Putamen (tissue), 1 donor: ENCODE measurements at regions not wholly inside any gene's neighbourhood (a gene's known extent, or its start where the extent isn't known, plus 50 kb on each side); places are given as distances from the start of the nearest gene placed in this dataset.
"Not testable (repeated sequence)": the region's sequence is repeated elsewhere in the genome, so short reads cannot be mapped to it uniquely, and the experiment has no call there.

ENCODE experiments used
- DNase-seq: peaks from one replicate; pipeline ENCODE4 v3.0.0-alpha.2; 2016; ENCODE audit warnings: low spot score

- DNase-seq, result no peak
These were observed 216.3 kb downstream of the ANAPC1 start for GRCh38 chr2:111667542-111668273.

GRCh38 chr2:111668274-111668616 is 215.7 kb downstream of the ANAPC1 start:
- no peak for DNase-seq

- no peak for DNase-seq
These were observed 215.3 kb downstream of the ANAPC1 start for GRCh38 chr2:111668741-111669140.

GRCh38 chr2:111669928-111670695 is 213.9 kb downstream of the ANAPC1 start:
- no peak for DNase-seq

GRCh38 chr2:111670776-111671175 is 213.2 kb downstream of the ANAPC1 start:
- no peak for DNase-seq

GRCh38 chr2:111671426-111672150 is 212.4 kb downstream of the ANAPC1 start:
- DNase-seq, result no peak

DNA sequence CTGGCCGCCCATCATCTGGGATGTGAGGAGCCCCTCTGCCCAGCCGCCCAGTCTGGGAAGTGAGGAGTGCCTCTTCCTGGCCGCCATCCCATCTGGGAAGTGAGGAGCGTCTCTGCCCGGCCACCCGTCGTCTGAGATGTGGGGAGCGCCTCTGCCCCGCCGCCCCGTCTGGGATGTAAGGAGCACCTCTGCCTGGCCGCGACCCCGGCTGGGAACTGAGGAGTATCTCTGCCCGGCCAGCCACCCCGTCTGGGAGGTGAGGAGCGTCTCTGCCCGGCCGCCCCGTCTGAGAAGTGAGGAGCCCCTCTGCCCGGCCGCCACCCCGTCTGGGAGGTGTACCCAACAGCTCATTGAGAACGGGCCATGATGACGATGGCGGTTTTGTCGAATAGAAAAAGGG is 211.4 kb downstream of the ANAPC1 start:
- not testable (repeated sequence) for DNase-seq

- no peak for DNase-seq
These were observed 210.5 kb downstream of the ANAPC1 start for GRCh38 chr2:111673526-111673925.

DNA sequence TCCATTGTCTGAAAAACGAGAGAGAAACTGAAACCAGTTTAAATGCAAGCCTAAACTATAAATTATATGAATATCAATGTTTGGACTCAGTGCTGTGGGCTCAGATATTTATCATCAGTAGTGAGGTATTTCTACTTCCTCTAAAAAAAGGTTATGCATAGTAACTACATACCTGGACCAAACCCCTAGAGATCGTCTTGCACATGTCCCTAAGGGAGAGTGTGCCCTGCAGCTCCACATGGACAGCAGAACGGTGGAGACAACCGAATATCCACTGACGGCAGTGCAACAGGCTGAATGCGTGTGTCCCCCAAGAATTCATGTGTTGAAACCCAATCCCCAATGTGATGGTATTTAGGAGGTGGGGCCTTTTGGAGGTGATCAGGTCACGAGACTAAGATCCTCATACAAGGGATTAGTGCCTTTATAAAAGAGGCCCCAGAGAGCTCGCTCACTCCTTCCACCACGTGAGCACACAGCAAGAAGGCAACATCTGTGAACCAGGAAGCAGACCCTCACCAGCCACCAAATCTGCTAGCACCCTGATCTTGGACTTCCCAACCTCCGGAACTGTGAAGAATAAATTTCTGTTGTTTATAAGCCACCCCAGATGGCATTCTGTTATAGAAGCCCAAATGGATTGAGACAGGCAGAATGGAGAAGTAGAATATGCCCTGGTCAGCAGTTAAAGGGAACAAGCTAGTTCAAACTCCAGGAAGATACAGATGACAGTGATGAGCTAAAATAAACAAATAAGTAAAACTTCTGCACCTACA is 208.4 kb downstream of the ANAPC1 start:
- DNase-seq, result no peak

- no peak for DNase-seq
These were observed 207.6 kb downstream of the ANAPC1 start for GRCh38 chr2:111676291-111676822.

GRCh38 chr2:111678161-111678560 is 205.8 kb downstream of the ANAPC1 start:
- DNase-seq, result no peak

DNA sequence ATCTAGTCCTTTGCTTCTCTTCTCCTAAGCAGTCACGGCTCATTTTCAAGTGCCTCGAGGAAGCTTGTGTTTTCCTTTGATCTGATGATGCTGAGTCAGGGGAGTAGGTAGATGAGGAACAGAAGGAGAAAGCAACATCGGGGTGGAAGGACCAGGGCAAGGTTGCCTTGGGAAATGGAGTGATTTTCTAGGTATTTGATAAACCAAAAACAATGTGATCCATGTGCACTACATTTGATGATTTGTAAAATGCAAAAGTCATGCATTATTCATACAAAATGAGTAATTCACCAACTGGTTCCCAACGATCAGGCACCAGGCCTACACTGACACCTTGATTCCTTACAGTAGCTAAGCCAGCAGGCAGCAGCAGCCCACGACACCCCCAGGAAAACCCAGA is 205.3 kb downstream of the ANAPC1 start:
- DNase-seq, result no peak

DNA sequence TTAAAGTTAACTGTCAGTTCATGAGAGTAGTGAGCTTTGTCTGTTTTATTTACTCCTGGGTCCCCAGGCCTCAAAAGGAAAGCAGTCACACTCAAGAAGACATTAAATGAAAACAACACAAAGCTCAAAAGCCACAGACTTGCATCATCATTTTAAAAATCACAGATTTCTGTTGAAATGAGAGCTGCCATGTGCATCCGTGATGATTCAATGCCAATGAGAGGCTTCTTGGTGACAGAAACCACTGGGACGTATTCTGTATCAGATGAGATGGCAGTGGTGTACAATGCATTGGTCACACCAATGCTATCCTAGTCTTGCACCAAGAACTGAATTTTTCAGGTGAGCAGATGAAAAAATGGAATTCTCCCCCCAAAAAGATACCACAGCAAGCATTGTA is 204.8 kb downstream of the ANAPC1 start:
- DNase-seq, result no peak

- DNase-seq, result no peak
These were observed 199.4 kb downstream of the ANAPC1 start for GRCh38 chr2:111684611-111685010.

DNA sequence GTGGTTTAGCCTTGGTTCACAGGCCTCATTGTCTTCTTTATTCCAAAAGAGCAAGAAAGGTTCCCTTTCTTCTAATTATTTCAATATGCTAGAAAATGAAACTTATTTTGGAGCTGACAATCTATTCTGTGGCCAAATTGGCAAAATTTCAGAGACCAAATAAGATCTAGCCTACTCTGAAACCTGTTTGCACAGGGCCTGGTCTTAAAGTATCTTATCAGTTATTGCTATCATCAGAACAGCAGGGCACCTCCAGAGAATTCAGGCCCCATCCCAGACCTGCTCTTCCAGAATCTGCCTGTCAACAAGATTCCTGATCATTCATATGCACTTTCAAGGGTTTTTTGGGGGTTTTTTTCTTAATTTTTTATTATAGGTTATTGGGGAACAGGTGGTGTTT is 198.7 kb downstream of the ANAPC1 start:
- no peak for DNase-seq

DNA sequence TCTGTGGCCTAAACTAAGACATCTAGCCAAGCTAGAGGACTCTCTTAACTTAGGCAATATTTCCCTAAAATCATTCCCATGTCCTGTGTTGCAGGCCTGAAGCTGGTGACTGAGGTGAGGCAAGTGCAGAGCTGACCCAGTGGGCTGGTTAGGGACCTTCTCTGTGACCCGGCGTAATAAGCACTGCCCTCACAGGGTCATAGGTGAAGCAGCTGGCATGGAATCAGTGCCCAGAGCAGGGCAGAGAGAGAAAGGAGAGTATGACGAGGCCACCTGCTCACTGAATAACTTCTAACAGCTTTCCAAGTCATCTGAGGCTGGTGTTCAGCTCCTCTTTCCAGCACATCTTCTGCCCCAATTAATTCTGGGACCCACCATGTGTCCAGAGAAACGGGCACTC is 197.0 kb downstream of the ANAPC1 start:
- no peak for DNase-seq

GRCh38 chr2:111687911-111688310 is 196.1 kb downstream of the ANAPC1 start:
- DNase-seq, result no peak

- no peak for DNase-seq
These were observed 195.5 kb downstream of the ANAPC1 start for GRCh38 chr2:111688482-111688881.

- no peak for DNase-seq
These were observed 194.8 kb downstream of the ANAPC1 start for GRCh38 chr2:111689174-111689573.

DNA sequence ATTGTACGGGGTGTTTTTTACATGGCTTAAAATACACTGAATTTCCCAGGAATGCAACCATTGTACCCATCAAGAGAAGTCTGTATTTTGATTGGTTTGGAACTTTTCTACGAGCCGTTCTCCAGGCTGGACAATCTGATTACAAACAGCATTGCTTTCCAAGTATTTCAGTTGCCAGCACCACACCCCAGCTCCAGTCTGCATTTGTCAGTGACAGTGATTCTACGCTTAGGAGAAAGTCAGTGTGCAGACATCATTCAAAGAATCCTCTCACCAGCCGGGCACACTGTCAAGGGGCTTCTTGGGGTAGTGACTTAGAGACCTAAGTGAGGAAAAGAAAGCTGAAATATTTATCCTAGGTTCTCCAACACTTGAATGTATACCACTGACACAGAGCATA is 194.1 kb downstream of the ANAPC1 start:
- DNase-seq, result no peak

- no peak for DNase-seq
These were observed 192.7 kb downstream of the ANAPC1 start for GRCh38 chr2:111691164-111691875.
